HepG2 (cell line): ENCODE measurements at regions not wholly inside any gene's neighbourhood (a gene's known extent, or its start where the extent isn't known, plus 50 kb on each side); places are given as distances from the start of the nearest gene placed in this dataset.

ENCODE experiments used
- ATAC-seq: fragments of 200-7000 bp; cut with Tn5 transposase; 3 replicates; pipeline ENCODE4 v1.9.1; 2020; ENCODE audit warnings: mild to moderate bottlenecking, moderate library complexity
- BruUV-seq: library from RNA; stranded (reverse); fragments of 400-500 nt; replicated peaks from 2 replicates; lab custom pipeline; 2021; lab: Mats Ljungman, UMichigan
- CTCF ChIA-PET: fragments of 300-600 bp; formaldehyde crosslinking; extraction: SDS; loops from one replicate; lab custom pipeline; 2021; ENCODE audit warnings: low total read pairs, inconsistent platforms, low intra/inter-chr PET ratio; lab: Yijun Ruan, JAX
- POLR2A ChIA-PET: fragments of 350-600 bp; sonication (Branson Sonifier 250); formaldehyde crosslinking; loops from one replicate; lab custom pipeline; 2020; ENCODE audit warnings: antibody characterized with exemption, inconsistent platforms; lab: Yijun Ruan, JAX
- DNase-seq: peaks from one replicate; pipeline ENCODE4 v3.0.0-alpha.2; 2015; ENCODE audit warnings: low spot score
- FAIRE-seq: peaks from 3 replicates; lab custom pipeline; 2011; peaks lifted over from hg19 to GRCh38; lab: Jason Lieb, UNC
- H2AFZ ChIP-seq: one replicate; pipeline ENCODE4 v1.6.1; 2011; ENCODE audit warnings: low read length, inconsistent platforms
- H3K27ac ChIP-seq: fragments of 300-600 bp; 3 replicates; pipeline ENCODE4 v1.8.0; 2011; ENCODE audit warnings: mixed run types, mild to moderate bottlenecking, mixed read lengths, low read length, inconsistent platforms; ENCODE audit not compliant: insufficient read depth; ENCODE audit errors: extremely low read length
- H3K27me3 ChIP-seq, 2 experiments: fragments of 200-600 bp in 1 of 2; 2 replicates in 1 of 2; 3 replicates in 1 of 2; pipeline versions ENCODE4 v1.6.0 to v1.8.0; 2011; ENCODE audit warnings: low read length in 2 of 2, mild to moderate bottlenecking in 2 of 2, moderate library complexity in 2 of 2, inconsistent platforms in 1 of 2; ENCODE audit not compliant: insufficient read depth in 2 of 2, control insufficient read depth in 1 of 2
- H3K36me3 ChIP-seq, 2 experiments: fragments of 200-600 bp in 1 of 2; replicated peaks in 1 of 2; 2 replicates in 1 of 2; 3 replicates in 1 of 2; pipeline versions ENCODE4 v1.5.1 to v1.8.0; 2011; ENCODE audit warnings: low read length in 2 of 2, inconsistent platforms in 1 of 2; ENCODE audit not compliant: insufficient read depth in 2 of 2, control insufficient read depth in 1 of 2
- H3K4me1 ChIP-seq: 2 replicates; pipeline ENCODE4 v1.5.1; 2012; ENCODE audit warnings: low read length, inconsistent platforms; ENCODE audit not compliant: insufficient read depth
- H3K4me2 ChIP-seq: 2 replicates; pipeline ENCODE4 v1.6.0; 2011; ENCODE audit warnings: low read depth, low read length, inconsistent platforms
- H3K4me3 ChIP-seq, 3 experiments: fragments of 200-600 bp in 1 of 3; sonication (generic), shearing (Covaris generic) in 1 of 3; replicated peaks in 1 of 3; 2 replicates each; pipeline ENCODE4 v1.5.1; 2011 to 2016; ENCODE audit warnings: low read length in 3 of 3, inconsistent platforms in 2 of 3, low read depth in 2 of 3, mild to moderate bottlenecking in 2 of 3, control low read depth in 1 of 3, mixed read lengths in 1 of 3; ENCODE audit not compliant: insufficient read depth in 1 of 3
- H3K79me2 ChIP-seq: one replicate; pipeline ENCODE4 v1.6.1; 2011; ENCODE audit warnings: low read length, inconsistent platforms; ENCODE audit not compliant: insufficient read depth
- H3K9ac ChIP-seq: 2 replicates; pipeline ENCODE4 v1.6.0; 2011; ENCODE audit warnings: mild to moderate bottlenecking, low read depth, low read length, inconsistent platforms; ENCODE audit not compliant: insufficient read depth
- H3K9me3 ChIP-seq: 2 replicates; pipeline ENCODE4 v1.5.1; 2012; ENCODE audit warnings: mild to moderate bottlenecking, low read length
- H4K20me1 ChIP-seq: 2 replicates; pipeline ENCODE4 v1.6.0; 2011; ENCODE audit warnings: inconsistent platforms, mild to moderate bottlenecking, low read length, moderate library complexity; ENCODE audit not compliant: insufficient read depth
- CEBPG ChIP-seq: IDR thresholded peaks from 2 replicates; pipeline ENCODE4 v1.6.1; 2016
- DMAP1 ChIP-seq: IDR thresholded peaks from 2 replicates; pipeline ENCODE4 v1.6.1; 2016
- ELK4 ChIP-seq: sonication (generic); formaldehyde crosslinking; IDR thresholded peaks from 2 replicates; pipeline ENCODE4 v1.9.0; 2021; ENCODE audit warnings: missing genetic modification reagents, borderline replicate concordance
- FLYWCH1 ChIP-seq: sonication (generic); formaldehyde crosslinking; IDR thresholded peaks from 2 replicates; pipeline ENCODE4 v1.8.1; 2023; ENCODE audit warnings: mild to moderate bottlenecking, missing genetic modification reagents
- NAIF1 ChIP-seq: sonication (generic); formaldehyde crosslinking; IDR thresholded peaks from 2 replicates; pipeline ENCODE4 v1.5.0; 2020; ENCODE audit warnings: mild to moderate bottlenecking, missing genetic modification reagents, borderline replicate concordance
- NFE2 ChIP-seq: sonication (generic); formaldehyde crosslinking; IDR thresholded peaks from 2 replicates; pipeline ENCODE4 v1.4.0; 2020; ENCODE audit warnings: missing genetic modification reagents
- ONECUT2 ChIP-seq: sonication (generic); formaldehyde crosslinking; IDR thresholded peaks from 2 replicates; pipeline ENCODE4 v1.4.0; 2020; ENCODE audit warnings: missing genetic modification reagents
- PHF20 ChIP-seq: sonication (generic); formaldehyde crosslinking; IDR thresholded peaks from 2 replicates; pipeline ENCODE4 v1.5.0; 2020; ENCODE audit warnings: mild to moderate bottlenecking, missing genetic modification reagents
- PRDM4 ChIP-seq: sonication (generic); formaldehyde crosslinking; IDR thresholded peaks from 2 replicates; pipeline ENCODE4 v1.9.0; 2021; ENCODE audit warnings: missing genetic modification reagents, borderline replicate concordance
- PTBP1 ChIP-seq: fragments of 200-400 bp; formaldehyde crosslinking; IDR thresholded peaks from 2 replicates; pipeline ENCODE4 v1.6.1; 2018; ENCODE audit warnings: low read length, low read depth; ENCODE audit not compliant: poor library complexity, severe bottlenecking
- SIN3B ChIP-seq: fragments of 150-350 bp; IDR thresholded peaks from 2 replicates; pipeline ENCODE4 v1.6.1; 2014; ENCODE audit warnings: low read length
- ZNF251 ChIP-seq: sonication (generic); formaldehyde crosslinking; IDR thresholded peaks from 2 replicates; pipeline ENCODE4 v1.9.0; 2021; ENCODE audit warnings: mild to moderate bottlenecking, missing genetic modification reagents
- ZNF256 ChIP-seq: sonication (generic); formaldehyde crosslinking; conservative IDR thresholded peaks from 2 replicates; pipeline ENCODE4 v1.4.0; 2020; ENCODE audit warnings: missing genetic modification reagents
- ZNF333 ChIP-seq: sonication (generic); formaldehyde crosslinking; IDR thresholded peaks from 2 replicates; pipeline ENCODE4 v1.4.0; 2020; ENCODE audit warnings: mild to moderate bottlenecking, missing genetic modification reagents, borderline replicate concordance
- ZNF343 ChIP-seq: sonication (generic); formaldehyde crosslinking; IDR thresholded peaks from 2 replicates; pipeline ENCODE4 v1.4.0; 2020; ENCODE audit warnings: mild to moderate bottlenecking, missing genetic modification reagents
- ZNF577 ChIP-seq: sonication (generic); formaldehyde crosslinking; IDR thresholded peaks from 2 replicates; pipeline ENCODE4 v1.4.0; 2020; ENCODE audit warnings: mild to moderate bottlenecking, low read depth, missing genetic modification reagents, borderline replicate concordance
- ZNF777 ChIP-seq: sonication (generic); formaldehyde crosslinking; IDR thresholded peaks from 2 replicates; pipeline ENCODE4 v1.4.0; 2020; ENCODE audit warnings: missing genetic modification reagents
- ZNF879 ChIP-seq: sonication (generic); formaldehyde crosslinking; IDR thresholded peaks from 2 replicates; pipeline ENCODE4 v1.8.1; 2023; ENCODE audit warnings: missing genetic modification reagents
- ZSCAN30 ChIP-seq: sonication (generic); formaldehyde crosslinking; IDR thresholded peaks from 2 replicates; pipeline ENCODE4 v1.5.0; 2020; ENCODE audit warnings: mild to moderate bottlenecking, missing genetic modification reagents
- WGBS: methylation state at CpG from one replicate; pipeline ENCODE4 v1.1.6; 2017; ENCODE audit warnings: low lambda C conversion rate; 5-methylcytosine and 5-hydroxymethylcytosine counted together
- in situ Hi-C: cut with HindIII; loops from 2 replicates; pipeline ENCODE4 v1.10.0; 2017; ENCODE audit warnings: low pct_unique_long_range_greater_than_20kb; ENCODE audit not compliant: extremely low pct_ligation_motif_present
- intact Hi-C: fragments of 100-400 bp; cut with micrococcal nuclease; formaldehyde crosslinking; loops from one replicate; pipeline ENCODE4 v1.10.0; 2022; ENCODE audit not compliant: unreplicated experiment
- TF ChIP-seq, protein P1 (sequence below): fragments of 450-650 bp; IDR thresholded peaks from 2 replicates; pipeline ENCODE4 v1.6.1; 2017

- TF ChIP-seq PRDM4 (CRISPR knock-in tag) (no peak), ZNF577 (CRISPR knock-in tag) (no peak), ZNF777 (CRISPR knock-in tag) (no peak), FLYWCH1 (no peak), ZNF256 (no peak), PHF20 (CRISPR knock-in tag) (no peak), ELK4 (no peak), SIN3B (no peak), ZNF879 (no peak)
- TF ChIP-seq, all 625 proteins: peak for 0
Observed at GRCh38 chr6:134623401-134623800, 305.5 kb upstream of the SGK1 start (continued).

DNA sequence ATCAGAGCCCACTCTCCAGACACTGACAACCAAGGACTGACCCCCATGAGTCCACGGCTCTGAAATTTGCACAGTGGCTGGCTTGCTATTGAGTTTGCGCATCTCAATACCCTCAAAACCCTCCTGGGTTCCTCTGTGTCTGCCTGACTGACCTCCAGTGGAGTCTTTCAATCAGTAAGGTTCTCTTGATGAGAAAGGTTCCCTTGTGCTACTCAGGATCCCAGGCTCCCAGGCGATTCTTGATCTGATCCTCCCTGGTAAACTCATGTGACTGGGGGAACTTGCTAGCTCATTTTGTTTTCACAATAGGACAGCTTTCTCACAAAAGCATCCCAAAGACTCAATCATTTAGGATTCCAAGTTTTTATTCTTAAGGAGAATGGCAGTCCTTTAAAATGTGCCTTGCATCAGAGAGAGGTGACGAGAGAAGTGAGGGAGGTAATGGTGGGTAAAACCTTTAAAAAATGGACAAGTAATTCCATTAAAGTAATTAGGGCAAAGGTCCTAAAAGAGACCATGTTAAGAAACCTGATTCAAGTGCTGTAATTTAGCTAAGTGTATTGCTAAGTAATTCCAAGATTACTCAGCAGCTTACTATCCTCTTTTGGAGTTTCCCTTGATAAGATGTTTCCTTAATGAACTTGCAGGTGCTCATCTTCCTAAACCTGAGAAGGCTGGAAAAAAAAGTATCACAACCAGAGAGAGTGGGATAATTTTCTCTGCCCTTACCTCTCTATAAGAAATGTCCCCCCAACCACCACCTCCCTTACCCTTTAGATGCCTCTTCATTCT lies 304.7 kb upstream of the SGK1 start:
- H4K20me1 ChIP-seq: no peaks in the 10 kb centered on the region
- ChIA-PET CTCF (no interaction called here), POLR2A (no interaction called here)
- ATAC-seq (no peak), DNase-seq (no peak), FAIRE-seq (no peak)
- TF ChIP-seq CEBPG: no peak
- TF ChIP-seq PTBP1: no peak
- TF ChIP-seq ZSCAN30 (CRISPR knock-in tag): no peak
- no peak for TF ChIP-seq ZNF251 (CRISPR knock-in tag)
- TF ChIP-seq ZNF333 (CRISPR knock-in tag): no peak
- TF ChIP-seq ONECUT2: no peak
- TF ChIP-seq NAIF1 (CRISPR knock-in tag): no peak
- TF ChIP-seq, protein P1, sequence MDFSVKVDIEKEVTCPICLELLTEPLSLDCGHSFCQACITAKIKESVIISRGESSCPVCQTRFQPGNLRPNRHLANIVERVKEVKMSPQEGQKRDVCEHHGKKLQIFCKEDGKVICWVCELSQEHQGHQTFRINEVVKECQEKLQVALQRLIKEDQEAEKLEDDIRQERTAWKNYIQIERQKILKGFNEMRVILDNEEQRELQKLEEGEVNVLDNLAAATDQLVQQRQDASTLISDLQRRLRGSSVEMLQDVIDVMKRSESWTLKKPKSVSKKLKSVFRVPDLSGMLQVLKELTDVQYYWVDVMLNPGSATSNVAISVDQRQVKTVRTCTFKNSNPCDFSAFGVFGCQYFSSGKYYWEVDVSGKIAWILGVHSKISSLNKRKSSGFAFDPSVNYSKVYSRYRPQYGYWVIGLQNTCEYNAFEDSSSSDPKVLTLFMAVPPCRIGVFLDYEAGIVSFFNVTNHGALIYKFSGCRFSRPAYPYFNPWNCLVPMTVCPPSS: no peak
- TF ChIP-seq NFE2 (CRISPR knock-in tag): no peak
- TF ChIP-seq ZNF343 (CRISPR knock-in tag): no peak
- TF ChIP-seq DMAP1 (CRISPR knock-in tag): no peak
- no peak for TF ChIP-seq ZNF256
- intact Hi-C loops (no loop called here), in situ Hi-C loops (no loop called here)
- no peak overlapping the region for H3K27ac ChIP-seq
- H3K4me1 ChIP-seq: no peaks in the 10 kb centered on the region
- no peak overlapping the region for H2AFZ ChIP-seq
- H3K79me2 ChIP-seq: no peaks in the 10 kb centered on the region
- peaks cover 0 to 11% of the 10 kb centered on the region in 2 experiments; a peak in 1 of 5 replicates for H3K27me3 ChIP-seq
- H3K9ac ChIP-seq: no peak overlapping the region
- no peaks in the 10 kb centered on the region for H3K36me3 ChIP-seq
- no TSS peak for BruUV-seq
- no peak overlapping the region for H3K4me3 ChIP-seq
- H3K4me2 ChIP-seq: no peak overlapping the region
- no peaks in the 10 kb centered on the region for H3K9me3 ChIP-seq
- 29% methylated on average over 4 of the region's 4 CpGs for WGBS
